ENCODE measurements at regions not wholly inside any gene's neighbourhood (a gene's known extent, or its start where the extent isn't known, plus 50 kb on each side); places are given as distances from the start of the nearest gene placed in this dataset.
"Not testable (repeated sequence)": the region's sequence is repeated elsewhere in the genome, so short reads cannot be mapped to it uniquely, and the experiment has no call there.

DNA sequence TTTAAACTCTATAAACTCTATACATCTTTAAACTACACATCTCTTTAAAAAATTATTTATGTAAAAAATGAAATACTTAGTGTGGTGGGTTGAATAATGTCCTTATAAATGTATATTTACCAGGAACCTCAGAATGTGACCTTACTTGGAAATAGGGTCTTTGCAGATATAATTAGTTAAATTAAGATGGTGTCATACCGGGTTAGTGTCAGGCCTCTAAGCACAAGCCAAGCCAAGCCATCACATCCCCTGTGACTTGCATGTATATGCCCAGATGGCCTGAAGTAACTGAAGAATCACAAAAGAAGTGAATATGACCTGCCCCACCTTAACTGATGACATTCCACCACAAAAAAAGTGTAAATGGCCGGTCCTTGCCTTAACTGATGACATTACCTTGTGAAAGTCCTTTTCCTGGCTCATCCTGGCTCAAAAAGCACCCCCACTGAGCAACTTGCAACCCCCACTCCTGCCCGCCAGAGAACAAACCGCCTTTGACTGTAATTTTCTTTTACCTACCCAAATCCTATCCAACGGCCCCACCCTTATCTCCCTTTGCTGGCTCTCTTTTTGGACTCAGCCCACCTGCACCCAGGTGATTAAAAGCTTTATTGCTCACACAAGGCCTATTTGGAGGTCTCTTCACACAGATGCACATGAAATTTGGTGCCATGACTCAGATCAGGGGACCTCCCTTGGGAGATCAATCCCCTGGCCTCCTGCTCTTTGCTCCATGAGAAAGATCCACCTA lies 283.5 kb downstream of the AGTPBP1 start:
- TF ChIP-seq EZH2 (IDR thresholded peaks at IDR 0.05; ENCODE audit: borderline replicate concordance, low read depth, low read length, severe bottlenecking); CTCF (IDR thresholded peaks at IDR 0.05; ENCODE audit: borderline replicate concordance, extremely low read depth, low read length, poor library complexity, severe bottlenecking): not testable (repeated sequence)

Data from DND-41 (cell line).